SU-DHL-6 (cell line): ENCODE measurements at regions not wholly inside any gene's neighbourhood (a gene's known extent, or its start where the extent isn't known, plus 50 kb on each side); places are given as distances from the start of the nearest gene placed in this dataset.

Source experiments
- H2AFZ ChIP-seq: fragments of 200-600 bp; sonication (generic); 2 replicates; pipeline ENCODE4 v1.6.1; 2014; ENCODE audit warnings: low read depth, mild to moderate bottlenecking, moderate library complexity, mixed read lengths, antibody characterized with exemption, low read length; ENCODE audit not compliant: severe bottlenecking
- H3F3A ChIP-seq: fragments of 200-600 bp; shearing (Covaris generic); 2 replicates; pipeline ENCODE4 v1.6.0; 2016; ENCODE audit warnings: antibody characterized with exemption, mild to moderate bottlenecking; ENCODE audit not compliant: insufficient read depth
- H3K27ac ChIP-seq: fragments of 200-600 bp; sonication (generic); 2 replicates; pipeline ENCODE4 v1.5.1; 2016; ENCODE audit warnings: low read depth, mild to moderate bottlenecking, low read length, moderate library complexity, mixed read lengths
- H3K27me3 ChIP-seq: fragments of 200-600 bp; sonication (generic), shearing (Covaris generic); 2 replicates; pipeline ENCODE4 v1.6.0; 2014; ENCODE audit warnings: mild to moderate bottlenecking, low read length
- H3K36me3 ChIP-seq: fragments of 200-600 bp; sonication (generic); 2 replicates; pipeline ENCODE4 v1.6.1; 2014; ENCODE audit warnings: mild to moderate bottlenecking, low read length, mixed read lengths
- H3K4me2 ChIP-seq: fragments of 300-600, 200-600 bp; shearing (Covaris generic), sonication (generic); 2 replicates; pipeline ENCODE4 v1.6.0; 2014; ENCODE audit warnings: low read length, low read depth, mild to moderate bottlenecking; ENCODE audit not compliant: poor library complexity, severe bottlenecking
- H3K4me3 ChIP-seq: fragments of 200-600 bp; sonication (generic); 2 replicates; pipeline ENCODE4 v1.5.1; 2014; ENCODE audit warnings: antibody characterized with exemption, low read length, mild to moderate bottlenecking, mixed read lengths; ENCODE audit not compliant: insufficient read depth, poor library complexity, severe bottlenecking
- H3K79me2 ChIP-seq: fragments of 200-600 bp; sonication (generic); 2 replicates; pipeline ENCODE4 v1.6.1; 2014; ENCODE audit warnings: mild to moderate bottlenecking, low read length, moderate library complexity; ENCODE audit not compliant: insufficient read depth
- H3K9ac ChIP-seq: fragments of 200-600 bp; sonication (generic); 2 replicates; pipeline ENCODE4 v1.7.0; 2014; ENCODE audit warnings: mild to moderate bottlenecking, low read length
- H3K9me2 ChIP-seq: fragments of 200-600 bp; sonication (generic); replicated peaks from 2 replicates; pipeline ENCODE4 v1.6.1; 2014; ENCODE audit warnings: low read length; ENCODE audit not compliant: insufficient read depth
- H3K9me3 ChIP-seq: fragments of 200-600 bp; sonication (generic); 2 replicates; pipeline ENCODE4 v1.6.1; 2014; ENCODE audit warnings: low read length, mixed read lengths; ENCODE audit not compliant: insufficient read depth
- H4K20me1 ChIP-seq: fragments of 200-600 bp; sonication (generic); 2 replicates; pipeline ENCODE4 v1.6.1; 2014; ENCODE audit warnings: low read depth, mild to moderate bottlenecking, antibody characterized with exemption, low read length, moderate library complexity, mixed read lengths
- EZH2phosphoT487 ChIP-seq: fragments of 200-600 bp; sonication (generic), shearing (Covaris generic); conservative IDR thresholded peaks from 2 replicates; pipeline ENCODE4 v1.6.1; 2018; ENCODE audit warnings: mild to moderate bottlenecking, antibody characterized with exemption, low read length, moderate library complexity, mixed read lengths
- TF ChIP-seq, protein P1 (sequence below): fragments of 200-600 bp; sonication (generic); IDR thresholded peaks from one replicate; pipeline ENCODE4 v1.5.1; 2017; ENCODE audit warnings: antibody characterized with exemption, mild to moderate bottlenecking, low read length, moderate library complexity; ENCODE audit not compliant: insufficient read depth, poor library complexity, severe bottlenecking

DNA sequence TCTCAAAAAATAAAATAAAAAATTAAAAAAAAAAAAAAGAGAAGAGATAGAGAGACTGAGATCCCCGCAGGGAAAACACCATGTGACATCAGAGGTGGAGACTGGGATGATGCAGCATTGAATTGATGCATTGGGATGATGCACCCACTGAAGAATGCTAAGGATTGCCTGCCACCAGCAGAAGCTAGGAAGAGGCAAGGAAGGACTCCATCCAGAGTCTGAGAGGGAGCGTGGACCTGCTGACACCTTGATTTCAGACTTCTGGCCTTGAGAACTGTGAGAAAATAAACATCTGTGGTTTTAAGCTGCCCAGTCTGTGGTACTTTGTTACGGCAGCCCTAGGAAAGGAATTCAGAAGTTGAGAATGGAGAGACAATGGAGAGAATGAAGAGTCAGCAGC, 89.8 kb upstream of the PRPS1L1 start:
- no peak for TF ChIP-seq EZH2phosphoT487
- TF ChIP-seq, protein P1, sequence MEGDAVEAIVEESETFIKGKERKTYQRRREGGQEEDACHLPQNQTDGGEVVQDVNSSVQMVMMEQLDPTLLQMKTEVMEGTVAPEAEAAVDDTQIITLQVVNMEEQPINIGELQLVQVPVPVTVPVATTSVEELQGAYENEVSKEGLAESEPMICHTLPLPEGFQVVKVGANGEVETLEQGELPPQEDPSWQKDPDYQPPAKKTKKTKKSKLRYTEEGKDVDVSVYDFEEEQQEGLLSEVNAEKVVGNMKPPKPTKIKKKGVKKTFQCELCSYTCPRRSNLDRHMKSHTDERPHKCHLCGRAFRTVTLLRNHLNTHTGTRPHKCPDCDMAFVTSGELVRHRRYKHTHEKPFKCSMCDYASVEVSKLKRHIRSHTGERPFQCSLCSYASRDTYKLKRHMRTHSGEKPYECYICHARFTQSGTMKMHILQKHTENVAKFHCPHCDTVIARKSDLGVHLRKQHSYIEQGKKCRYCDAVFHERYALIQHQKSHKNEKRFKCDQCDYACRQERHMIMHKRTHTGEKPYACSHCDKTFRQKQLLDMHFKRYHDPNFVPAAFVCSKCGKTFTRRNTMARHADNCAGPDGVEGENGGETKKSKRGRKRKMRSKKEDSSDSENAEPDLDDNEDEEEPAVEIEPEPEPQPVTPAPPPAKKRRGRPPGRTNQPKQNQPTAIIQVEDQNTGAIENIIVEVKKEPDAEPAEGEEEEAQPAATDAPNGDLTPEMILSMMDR: no peak
- no peaks in the 10 kb centered on the region for H3K79me2 ChIP-seq
- H3K27me3 ChIP-seq: no peaks in the 10 kb centered on the region
- no peaks in the 10 kb centered on the region for H4K20me1 ChIP-seq
- no peak overlapping the region for H3K27ac ChIP-seq
- no peak overlapping the region for H3K4me3 ChIP-seq
- H3K4me2 ChIP-seq: no peak overlapping the region
- H3K9me2 ChIP-seq: no peaks in the 10 kb centered on the region
- H3K9me3 ChIP-seq: no peaks in the 10 kb centered on the region
- no peak overlapping the region for H3K9ac ChIP-seq
- H3K36me3 ChIP-seq: no peaks in the 10 kb centered on the region
- H3F3A ChIP-seq: no peaks in the 10 kb centered on the region
- H2AFZ ChIP-seq: no peak overlapping the region

DNA sequence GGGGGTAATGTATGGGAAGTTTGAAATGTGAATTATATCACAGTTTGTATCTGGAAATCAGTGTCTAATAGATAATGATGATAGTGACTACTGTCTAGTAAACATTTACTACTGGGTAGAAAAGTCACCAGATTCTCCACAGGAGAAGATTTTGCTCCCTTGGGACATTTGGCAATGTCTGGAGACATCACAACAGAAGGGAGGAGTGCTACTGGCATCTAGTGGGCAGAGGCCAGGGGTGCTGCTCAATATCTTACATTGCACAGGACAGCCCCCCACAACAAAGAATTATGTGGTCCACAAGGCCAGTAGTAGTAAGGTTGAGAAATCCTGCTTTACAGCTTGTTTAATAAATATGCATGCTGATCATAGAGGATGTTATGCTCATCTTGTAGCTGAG, 92.3 kb upstream of the PRPS1L1 start:
- no peaks in the 10 kb centered on the region for H3K79me2 ChIP-seq
- no peak overlapping the region for H3K27ac ChIP-seq
- H3K4me2 ChIP-seq: no peak overlapping the region
- H3K4me3 ChIP-seq: no peak overlapping the region
- H3K9me3 ChIP-seq: no peaks in the 10 kb centered on the region
- no peak overlapping the region for H2AFZ ChIP-seq
- H3F3A ChIP-seq: no peaks in the 10 kb centered on the region
- TF ChIP-seq EZH2phosphoT487: no peak
- no peak overlapping the region for H3K9ac ChIP-seq
- no peaks in the 10 kb centered on the region for H3K9me2 ChIP-seq
- no peaks in the 10 kb centered on the region for H3K36me3 ChIP-seq
- no peaks in the 10 kb centered on the region for H4K20me1 ChIP-seq
- no peaks in the 10 kb centered on the region for H3K27me3 ChIP-seq

DNA sequence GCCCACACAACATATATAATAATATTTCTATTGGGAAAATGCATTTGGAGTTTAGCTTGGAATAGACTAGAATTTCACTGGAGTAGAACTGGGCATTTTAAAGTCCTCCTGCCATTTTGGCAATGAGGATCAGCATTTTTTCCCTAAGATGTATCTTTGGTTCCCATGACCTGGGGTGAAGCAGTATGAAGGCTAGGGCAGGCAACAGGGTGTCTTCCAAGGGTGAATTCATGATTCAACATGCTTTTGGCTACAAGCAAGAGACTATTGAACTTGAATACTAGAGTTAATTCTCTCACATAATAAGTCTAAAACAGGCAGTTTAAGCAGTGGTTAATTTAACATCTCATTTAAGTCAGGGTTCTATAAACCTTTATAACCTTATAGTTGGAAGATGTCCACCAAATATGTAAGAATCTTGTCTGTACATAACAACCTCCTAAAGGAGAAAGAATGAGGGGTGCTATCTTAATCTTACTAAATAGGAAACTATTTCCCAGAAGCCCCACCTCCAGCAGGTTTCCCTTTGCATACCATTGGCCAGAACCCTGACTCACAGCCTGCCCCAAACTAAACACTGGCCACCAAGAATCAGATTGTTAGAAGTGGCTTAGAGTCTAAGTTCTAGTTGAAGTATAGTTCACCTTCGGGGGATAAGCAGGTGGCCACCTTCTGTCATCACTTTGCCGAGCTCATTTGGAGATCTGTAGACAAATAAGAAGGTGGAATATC, 96.0 kb upstream of the PRPS1L1 start:
- Histone ChIP-seq H3K27me3 (no peaks in the 10 kb centered on the region), H3K4me3 (no peak overlapping the region), H3K4me2 (no peak overlapping the region), H3F3A (no peaks in the 10 kb centered on the region), H3K9ac (no peak overlapping the region), H3K79me2 (no peaks in the 10 kb centered on the region), H3K36me3 (no peaks in the 10 kb centered on the region), H3K9me3 (no peaks in the 10 kb centered on the region), H4K20me1 (no peaks in the 10 kb centered on the region), H3K9me2 (no peaks in the 10 kb centered on the region), H2AFZ (no peak overlapping the region), H3K27ac (no peak overlapping the region)
- TF ChIP-seq, protein P1: no peak
- no peak for TF ChIP-seq EZH2phosphoT487

DNA sequence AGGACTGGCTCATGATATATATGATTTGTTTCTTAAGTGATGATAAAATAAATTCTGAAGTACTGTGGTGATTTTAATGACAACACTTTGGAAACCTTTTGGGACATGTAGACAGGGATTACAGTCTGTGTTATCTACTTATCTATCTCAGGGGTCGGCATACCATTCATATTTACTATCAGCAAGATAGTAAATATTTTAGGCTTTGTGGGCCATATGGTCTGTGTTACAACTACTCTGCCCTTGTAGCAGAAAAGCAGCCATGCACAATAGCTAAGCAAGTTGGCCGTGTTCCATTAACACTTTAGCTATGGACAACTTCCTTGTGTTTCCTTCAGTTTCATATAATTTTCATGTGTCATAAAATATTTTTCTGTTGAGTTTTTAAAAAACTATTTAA, 97.8 kb upstream of the PRPS1L1 start:
- Histone ChIP-seq H3K9ac (no peak overlapping the region), H3K27ac (no peak overlapping the region), H3K4me3 (no peak overlapping the region), H4K20me1 (no peaks in the 10 kb centered on the region), H3K36me3 (no peaks in the 10 kb centered on the region), H3K79me2 (no peaks in the 10 kb centered on the region), H3K4me2 (no peak overlapping the region), H3K9me3 (no peaks in the 10 kb centered on the region), H3F3A (no peaks in the 10 kb centered on the region), H3K27me3 (no peaks in the 10 kb centered on the region), H3K9me2 (no peaks in the 10 kb centered on the region), H2AFZ (no peak overlapping the region)
- TF ChIP-seq, protein P1: no peak
- TF ChIP-seq EZH2phosphoT487: no peak
